Activated T-helper 9 cell treated with anti-CD3 and anti-CD28 coated beads, Interleukin-2, amount 50 U/mL, for 16 hours (primary cell): ENCODE measurements at regions not wholly inside any gene's neighbourhood (a gene's known extent, or its start where the extent isn't known, plus 50 kb on each side); places are given as distances from the start of the nearest gene placed in this dataset.

Source experiments
- DNase-seq: peaks from one replicate; pipeline ENCODE4 v3.0.0-alpha.2; 2020; ENCODE audit warnings: low read depth

- DNase-seq: no peak
These were observed 484.8 kb upstream of the GRIA1 start for GRCh38 chr5:153005711-153006110.

GRCh38 chr5:153006681-153007080 lies 483.8 kb upstream of the GRIA1 start:
- DNase-seq: no peak

GRCh38 chr5:153014194-153014593 lies 476.3 kb upstream of the GRIA1 start:
- no peak for DNase-seq

- no peak for DNase-seq
These were observed 472.3 kb upstream of the GRIA1 start for GRCh38 chr5:153018121-153018520.

- no peak for DNase-seq
These were observed 459.4 kb upstream of the GRIA1 start for GRCh38 chr5:153030755-153031725.

GRCh38 chr5:153039501-153039900 lies 451.0 kb upstream of the GRIA1 start:
- no peak for DNase-seq

- no peak for DNase-seq
These were observed 446.6 kb upstream of the GRIA1 start for GRCh38 chr5:153043886-153044285.

GRCh38 chr5:153050496-153051179 lies 439.8 kb upstream of the GRIA1 start:
- no peak for DNase-seq

GRCh38 chr5:153066281-153066680 lies 424.2 kb upstream of the GRIA1 start:
- no peak for DNase-seq

- no peak for DNase-seq
These were observed 422.6 kb upstream of the GRIA1 start for GRCh38 chr5:153067869-153068268.

- no peak for DNase-seq
These were observed 411.1 kb upstream of the GRIA1 start for GRCh38 chr5:153079396-153079795.

GRCh38 chr5:153080940-153081339 lies 409.5 kb upstream of the GRIA1 start:
- no peak for DNase-seq

- no peak for DNase-seq
These were observed 409.1 kb upstream of the GRIA1 start for GRCh38 chr5:153081385-153081784.

- DNase-seq: no peak
These were observed 406.0 kb upstream of the GRIA1 start for GRCh38 chr5:153084511-153084910.

GRCh38 chr5:153086486-153086885 lies 404.0 kb upstream of the GRIA1 start:
- no peak for DNase-seq

- DNase-seq: no peak
These were observed 401.9 kb upstream of the GRIA1 start for GRCh38 chr5:153088538-153088937.

GRCh38 chr5:153094333-153094732 lies 396.1 kb upstream of the GRIA1 start:
- no peak for DNase-seq

GRCh38 chr5:153096381-153096780 lies 394.1 kb upstream of the GRIA1 start:
- no peak for DNase-seq

- no peak for DNase-seq
These were observed 391.1 kb upstream of the GRIA1 start for GRCh38 chr5:153099328-153099727.

GRCh38 chr5:153101235-153102180 lies 389.0 kb upstream of the GRIA1 start:
- no peak for DNase-seq

GRCh38 chr5:153116916-153117315 lies 373.6 kb upstream of the GRIA1 start:
- DNase-seq: no peak

GRCh38 chr5:153118018-153118417 lies 372.5 kb upstream of the GRIA1 start:
- DNase-seq: no peak
